H1 (cell line): ENCODE measurements at regions not wholly inside any gene's neighbourhood (a gene's known extent, or its start where the extent isn't known, plus 50 kb on each side); places are given as distances from the start of the nearest gene placed in this dataset.

Experiments
- GTF2F1 ChIP-seq: IDR thresholded peaks from 2 replicates; pipeline ENCODE4 v1.6.1; 2012; ENCODE audit warnings: low read depth, low read length, improper control_type of control experiment, borderline replicate concordance
- JUN ChIP-seq: IDR thresholded peaks from 2 replicates; pipeline ENCODE4 v1.6.1; 2011; ENCODE audit warnings: low read depth, mild to moderate bottlenecking, improper control_type of control experiment, low read length
- TCF12 ChIP-seq: IDR thresholded peaks from 2 replicates; pipeline ENCODE4 v1.6.1; 2011; ENCODE audit warnings: low read depth, mild to moderate bottlenecking, low read length

DNA sequence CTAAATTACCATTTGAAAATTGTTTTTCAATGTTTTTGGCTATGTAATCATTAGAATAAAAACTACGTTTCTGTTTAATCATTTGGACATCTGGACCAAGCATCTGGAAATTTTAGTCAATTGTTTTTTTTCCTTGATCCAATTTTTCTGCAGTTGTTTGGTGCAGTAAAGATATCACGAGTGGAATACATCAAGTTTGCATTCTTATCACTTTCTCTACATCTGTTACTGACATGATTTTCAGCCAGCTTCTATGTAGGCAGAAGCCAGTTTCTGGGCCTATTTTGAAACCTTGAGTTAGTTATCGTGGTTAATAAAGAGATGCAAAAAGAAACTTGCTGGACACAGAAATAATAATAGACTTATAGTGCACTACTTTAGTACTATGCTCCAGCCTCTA lies 277.9 kb upstream of the ADAMTS5 start (continued):
- TF ChIP-seq JUN: no peak
- TF ChIP-seq GTF2F1: no peak
- TF ChIP-seq TCF12: no peak
